GM23338 (cell line): ENCODE measurements at regions not wholly inside any gene's neighbourhood (a gene's known extent, or its start where the extent isn't known, plus 50 kb on each side); places are given as distances from the start of the nearest gene placed in this dataset.

ENCODE experiments used
- ATAC-seq: fragments of 200-7000 bp; cut with Tn5 transposase; 3 replicates; pipeline ENCODE4 v1.9.1; 2020
- DNase-seq: peaks from one replicate; pipeline ENCODE4 v3.0.0-alpha.2; 2015; ENCODE audit warnings: low spot score
- H2AFZ ChIP-seq: fragments of 200-600 bp; sonication (generic); 2 replicates; pipeline ENCODE4 v1.8.0; 2016; ENCODE audit warnings: antibody characterized with exemption, mild to moderate bottlenecking, moderate library complexity
- H3F3A ChIP-seq: fragments of 200-600 bp; sonication (generic); replicated peaks from 2 replicates; pipeline ENCODE4 v1.8.0; 2017; ENCODE audit warnings: antibody characterized with exemption, mixed run types, low read depth
- H3K27ac ChIP-seq: fragments of 200-600 bp; sonication (generic); 2 replicates; pipeline ENCODE4 v1.6.1; 2016; ENCODE audit warnings: low read depth
- H3K27me3 ChIP-seq: fragments of 200-600 bp; sonication (generic); 2 replicates; pipeline ENCODE4 v1.8.0; 2016; ENCODE audit warnings: mild to moderate bottlenecking, mixed run types, moderate library complexity; ENCODE audit not compliant: insufficient read depth
- H3K36me3 ChIP-seq: fragments of 200-600 bp; sonication (generic); 2 replicates; pipeline ENCODE4 v1.8.0; 2016; ENCODE audit warnings: mild to moderate bottlenecking; ENCODE audit not compliant: insufficient read depth
- H3K4me1 ChIP-seq: fragments of 200-600 bp; sonication (generic); 2 replicates; pipeline ENCODE4 v1.8.0; 2016; ENCODE audit warnings: mild to moderate bottlenecking, moderate library complexity; ENCODE audit not compliant: insufficient read depth
- H3K4me2 ChIP-seq: fragments of 200-600 bp; sonication (generic); 2 replicates; pipeline ENCODE4 v1.7.1; 2017; ENCODE audit warnings: mixed run types
- H3K4me3 ChIP-seq: fragments of 200-600 bp; sonication (generic); 2 replicates; pipeline ENCODE4 v1.6.1; 2016; ENCODE audit warnings: mixed run types
- H3K79me2 ChIP-seq: fragments of 200-600 bp; sonication (generic); replicated peaks from 2 replicates; pipeline ENCODE4 v1.8.0; 2017; ENCODE audit warnings: mild to moderate bottlenecking; ENCODE audit not compliant: insufficient read depth
- H3K9me2 ChIP-seq: fragments of 200-600 bp; sonication (generic); 2 replicates; pipeline ENCODE4 v1.8.0; 2017; ENCODE audit not compliant: insufficient read depth
- H4K20me1 ChIP-seq: fragments of 200-600 bp; sonication (generic); replicated peaks from 2 replicates; pipeline ENCODE4 v1.8.0; 2017; ENCODE audit warnings: mild to moderate bottlenecking; ENCODE audit not compliant: insufficient read depth
- H3K27ac Mint-ChIP-seq: 2 replicates; pipeline ENCODE4 v1.8.0; 2020; ENCODE audit warnings: inconsistent platforms, mild to moderate bottlenecking, moderate library complexity, mixed read lengths
- H3K27me3 Mint-ChIP-seq: 3 replicates; pipeline ENCODE4 v1.8.0; 2022; ENCODE audit warnings: low read depth, mild to moderate bottlenecking, moderate library complexity, mixed read lengths, inconsistent platforms; ENCODE audit not compliant: insufficient read depth, poor library complexity
- H3K36me3 Mint-ChIP-seq: 3 replicates; pipeline ENCODE4 v1.8.0; 2021; ENCODE audit warnings: low read depth, mild to moderate bottlenecking, inconsistent platforms, moderate library complexity, mixed read lengths
- H3K4me1 Mint-ChIP-seq: 3 replicates; pipeline ENCODE4 v1.8.0; 2020; ENCODE audit warnings: mild to moderate bottlenecking, inconsistent platforms, mixed read lengths
- H3K4me3 Mint-ChIP-seq: 3 replicates; pipeline ENCODE4 v1.8.0; 2021; ENCODE audit warnings: moderate library complexity, mild to moderate bottlenecking, inconsistent platforms, mixed read lengths
- H3K9me3 Mint-ChIP-seq: 3 replicates; pipeline ENCODE4 v1.8.0; 2020; ENCODE audit warnings: moderate library complexity, mild to moderate bottlenecking, inconsistent platforms, mixed read lengths
- CREB1 ChIP-seq: fragments of 250-450 bp; sonication (Bioruptor Pico); IDR thresholded peaks from 2 replicates; pipeline ENCODE4 v1.5.0; 2020; ENCODE audit warnings: low read depth, mild to moderate bottlenecking, moderate library complexity
- JUNB ChIP-seq: IDR thresholded peaks from one replicate; pipeline ENCODE4 v1.6.1; 2016; ENCODE audit warnings: antibody characterized with exemption; ENCODE audit not compliant: unreplicated experiment
- NANOG ChIP-seq: IDR thresholded peaks from 2 replicates; pipeline ENCODE4 v1.6.1; 2016; ENCODE audit warnings: antibody characterized with exemption, borderline replicate concordance
- POLR2AphosphoS5 ChIP-seq: IDR thresholded peaks from 2 replicates; pipeline ENCODE4 v1.6.1; 2016; ENCODE audit warnings: antibody characterized with exemption, low read depth
- ZNF331 ChIP-seq: fragments of 250-450 bp; sonication (Bioruptor Pico); IDR thresholded peaks from 2 replicates; pipeline ENCODE4 v1.5.0; 2020; ENCODE audit warnings: low read depth, mild to moderate bottlenecking, moderate library complexity
- TF ChIP-seq, protein P1 (sequence below): IDR thresholded peaks from 2 replicates; pipeline ENCODE4 v1.6.1; 2016; ENCODE audit warnings: antibody characterized with exemption
- TF ChIP-seq, protein P2 (sequence below), 2 experiments: fragments of 200-600 bp in 1 of 2; sonication (generic) in 1 of 2; conservative IDR thresholded peaks; 2 replicates each; pipeline versions ENCODE4 v1.5.1 to v1.6.1; 2016 to 2017; ENCODE audit warnings: antibody characterized with exemption in 2 of 2, low read depth in 2 of 2, mild to moderate bottlenecking in 2 of 2, moderate library complexity in 1 of 2

DNA sequence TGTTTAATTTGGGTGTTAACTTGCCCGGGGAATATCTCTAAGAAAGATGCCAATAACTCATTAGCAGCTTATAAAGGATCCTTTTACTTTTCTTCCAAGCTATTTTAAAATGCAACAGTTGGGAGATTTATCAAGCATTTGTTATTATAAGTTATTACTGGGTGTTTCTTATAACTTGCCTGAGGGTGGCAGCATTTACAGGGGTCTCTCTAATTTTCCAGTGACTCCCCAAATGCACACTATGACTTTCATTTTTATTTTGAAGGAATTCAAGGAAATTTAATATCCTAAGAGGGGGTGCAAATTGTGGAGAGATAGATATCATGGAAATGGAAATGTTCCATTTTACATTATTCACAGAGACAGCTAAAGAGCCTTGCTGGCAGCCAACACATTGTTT is 138.0 kb downstream of the PDGFRA start:
- H3K27ac Mint-ChIP-seq: no peak overlapping the region
- H3K27me3 Mint-ChIP-seq: no peaks in the 10 kb centered on the region
- Histone ChIP-seq H3F3A (no peaks in the 10 kb centered on the region), H3K4me2 (no peak overlapping the region), H4K20me1 (no peaks in the 10 kb centered on the region), H3K4me1 (no peaks in the 10 kb centered on the region), H3K79me2 (no peaks in the 10 kb centered on the region), H3K4me3 (no peak overlapping the region), H3K9me2 (peaks cover 10% of the 10 kb centered on the region), H3K27ac (no peak overlapping the region), H3K27me3 (no peaks in the 10 kb centered on the region), H3K36me3 (no peaks in the 10 kb centered on the region), H2AFZ (no peak overlapping the region)
- no peak overlapping the region for H3K4me3 Mint-ChIP-seq
- H3K4me1 Mint-ChIP-seq: peaks cover 15% of the 10 kb centered on the region
- H3K9me3 Mint-ChIP-seq: no peaks in the 10 kb centered on the region
- TF ChIP-seq, protein P1, sequence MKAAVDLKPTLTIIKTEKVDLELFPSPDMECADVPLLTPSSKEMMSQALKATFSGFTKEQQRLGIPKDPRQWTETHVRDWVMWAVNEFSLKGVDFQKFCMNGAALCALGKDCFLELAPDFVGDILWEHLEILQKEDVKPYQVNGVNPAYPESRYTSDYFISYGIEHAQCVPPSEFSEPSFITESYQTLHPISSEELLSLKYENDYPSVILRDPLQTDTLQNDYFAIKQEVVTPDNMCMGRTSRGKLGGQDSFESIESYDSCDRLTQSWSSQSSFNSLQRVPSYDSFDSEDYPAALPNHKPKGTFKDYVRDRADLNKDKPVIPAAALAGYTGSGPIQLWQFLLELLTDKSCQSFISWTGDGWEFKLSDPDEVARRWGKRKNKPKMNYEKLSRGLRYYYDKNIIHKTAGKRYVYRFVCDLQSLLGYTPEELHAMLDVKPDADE: no peak
- TF ChIP-seq JUNB (no peak), CREB1 (CRISPR knock-in tag) (no peak)
- TF ChIP-seq, protein P2, sequence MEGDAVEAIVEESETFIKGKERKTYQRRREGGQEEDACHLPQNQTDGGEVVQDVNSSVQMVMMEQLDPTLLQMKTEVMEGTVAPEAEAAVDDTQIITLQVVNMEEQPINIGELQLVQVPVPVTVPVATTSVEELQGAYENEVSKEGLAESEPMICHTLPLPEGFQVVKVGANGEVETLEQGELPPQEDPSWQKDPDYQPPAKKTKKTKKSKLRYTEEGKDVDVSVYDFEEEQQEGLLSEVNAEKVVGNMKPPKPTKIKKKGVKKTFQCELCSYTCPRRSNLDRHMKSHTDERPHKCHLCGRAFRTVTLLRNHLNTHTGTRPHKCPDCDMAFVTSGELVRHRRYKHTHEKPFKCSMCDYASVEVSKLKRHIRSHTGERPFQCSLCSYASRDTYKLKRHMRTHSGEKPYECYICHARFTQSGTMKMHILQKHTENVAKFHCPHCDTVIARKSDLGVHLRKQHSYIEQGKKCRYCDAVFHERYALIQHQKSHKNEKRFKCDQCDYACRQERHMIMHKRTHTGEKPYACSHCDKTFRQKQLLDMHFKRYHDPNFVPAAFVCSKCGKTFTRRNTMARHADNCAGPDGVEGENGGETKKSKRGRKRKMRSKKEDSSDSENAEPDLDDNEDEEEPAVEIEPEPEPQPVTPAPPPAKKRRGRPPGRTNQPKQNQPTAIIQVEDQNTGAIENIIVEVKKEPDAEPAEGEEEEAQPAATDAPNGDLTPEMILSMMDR (conservative IDR thresholded peaks at IDR 0.05; ENCODE audit: low read depth in 2 of 2): peak in 1 of 2 experiments; percentile 20; a peak in 2 of 4 replicates
- no peaks in the 10 kb centered on the region for H3K36me3 Mint-ChIP-seq
- ATAC-seq: no peak
- DNase-seq: no peak

DNA sequence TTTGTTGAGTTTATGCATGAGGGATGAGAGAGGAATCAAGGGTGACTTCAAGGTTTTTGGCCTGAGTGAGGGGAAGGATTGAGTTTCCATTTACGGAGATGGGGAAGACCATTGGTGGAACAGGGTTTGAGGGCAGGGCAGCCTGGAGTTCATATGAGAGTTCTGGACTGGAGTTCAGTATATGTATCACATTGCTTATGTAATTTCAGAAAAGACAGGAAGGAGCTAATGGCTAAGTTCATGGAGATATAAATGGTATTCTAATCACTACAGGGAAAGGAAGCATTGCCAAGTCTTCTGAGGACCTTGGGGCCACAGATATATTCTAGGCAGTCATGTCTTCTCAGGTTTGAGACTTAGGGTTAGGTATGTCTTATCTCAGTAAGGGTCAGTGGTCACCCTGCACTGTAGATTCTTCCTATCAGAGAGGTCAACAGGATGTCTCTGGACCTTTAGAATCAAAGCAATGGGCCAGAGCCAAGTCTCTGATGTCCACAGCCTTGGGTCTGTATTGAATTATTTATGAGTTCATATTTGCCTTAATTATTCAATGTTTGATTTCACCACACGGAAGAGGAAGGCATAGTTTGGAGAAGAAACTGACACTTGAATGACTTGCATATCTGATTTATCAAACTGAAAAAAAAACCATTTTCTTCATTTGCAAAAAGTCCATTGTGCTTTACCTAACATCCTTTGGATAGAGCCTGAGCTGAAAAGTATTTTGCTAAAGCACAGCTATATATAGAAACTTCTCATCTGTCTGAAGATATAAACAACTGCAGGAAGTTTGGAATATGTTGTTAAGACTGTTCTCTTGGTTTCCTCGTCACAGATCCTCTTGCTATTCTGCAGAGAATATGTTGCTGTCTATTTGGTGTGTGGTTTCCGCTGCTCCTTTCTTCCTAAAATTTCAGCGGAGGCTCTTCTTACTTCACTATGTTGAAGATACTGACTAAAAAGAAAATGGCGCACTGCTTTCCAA is 139.5 kb downstream of the PDGFRA start:
- ATAC-seq: no peak
- Histone ChIP-seq H3K79me2 (no peaks in the 10 kb centered on the region), H3K27ac (no peak overlapping the region), H2AFZ (no peak overlapping the region), H3K27me3 (no peaks in the 10 kb centered on the region), H3K36me3 (no peaks in the 10 kb centered on the region), H3K4me1 (no peaks in the 10 kb centered on the region), H3F3A (no peaks in the 10 kb centered on the region), H3K4me3 (no peak overlapping the region), H3K4me2 (no peak overlapping the region), H4K20me1 (no peaks in the 10 kb centered on the region), H3K9me2 (peaks cover 10% of the 10 kb centered on the region)
- Mint-ChIP-seq H3K27ac (no peak overlapping the region), H3K36me3 (no peaks in the 10 kb centered on the region), H3K4me1 (peaks cover 4% of the 10 kb centered on the region; the same call in 1 of the 3 replicates), H3K4me3 (no peak overlapping the region), H3K27me3 (no peaks in the 10 kb centered on the region), H3K9me3 (no peaks in the 10 kb centered on the region)
- DNase-seq: no peak
- TF ChIP-seq, protein P1: no peak
- TF ChIP-seq ZNF331 (CRISPR knock-in tag): no peak
- TF ChIP-seq POLR2AphosphoS5: no peak
- no peak for TF ChIP-seq NANOG
